Astrocyte of the cerebellum (primary cell): ENCODE measurements at regions not wholly inside any gene's neighbourhood (a gene's known extent, or its start where the extent isn't known, plus 50 kb on each side); places are given as distances from the start of the nearest gene placed in this dataset.

Experiments
- DNase-seq: peaks from one replicate; pipeline ENCODE4 v3.0.0-alpha.2; 2011; ENCODE audit warnings: low read depth
- H3K4me3 ChIP-seq: 2 replicates; pipeline ENCODE4 v1.5.1; 2011; ENCODE audit warnings: mild to moderate bottlenecking, low read depth, low read length, moderate library complexity
- CTCF ChIP-seq: IDR thresholded peaks from 2 replicates; pipeline ENCODE4 v1.5.1; 2012; ENCODE audit warnings: low read length, low read depth, moderate library complexity, mild to moderate bottlenecking; ENCODE audit errors: missing control alignments
- in situ Hi-C: cut with HindIII; loops from 2 replicates; pipeline ENCODE4 v1.10.0; 2017; ENCODE audit warnings: low sequenced_read_pairs

DNA sequence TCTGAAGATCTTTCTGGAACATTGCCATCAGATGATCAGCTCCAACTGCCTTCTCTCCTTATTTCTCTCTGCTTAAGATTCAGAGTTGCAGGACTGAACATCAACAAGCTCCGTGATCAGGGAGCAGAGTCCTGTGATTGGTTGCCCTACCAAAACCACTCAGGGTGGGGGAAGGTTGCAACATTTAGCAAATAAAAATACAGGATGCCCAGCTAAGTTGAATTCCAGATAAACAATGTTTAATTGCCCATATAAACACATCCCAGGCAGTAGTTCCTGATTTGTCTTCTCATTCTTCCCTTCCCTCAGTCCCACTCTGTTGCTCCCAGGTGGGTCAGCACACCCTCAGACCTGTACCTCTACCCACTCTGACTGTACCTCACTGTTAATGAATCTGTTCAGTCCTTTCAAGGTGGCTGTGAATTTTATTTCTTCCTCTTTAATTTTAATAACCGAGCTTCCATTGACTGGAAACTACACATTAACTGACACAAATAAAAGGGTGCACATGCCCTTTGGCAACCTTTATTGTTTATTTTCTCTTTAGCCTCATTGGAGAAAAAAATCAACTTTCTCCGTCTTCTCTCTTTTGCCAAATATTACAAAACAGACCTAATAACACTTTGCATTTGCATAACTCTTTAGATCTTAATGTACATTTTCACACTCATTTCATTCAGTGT is 167.1 kb upstream of the PKDCC start:
- DNase-seq, result no peak
- TF ChIP-seq CTCF, result no peak
- H3K4me3 ChIP-seq, result no peak overlapping the region
- in situ Hi-C loops, result no loop called here

- no peak for TF ChIP-seq CTCF
- no peak overlapping the region for H3K4me3 ChIP-seq
- in situ Hi-C loops, result no loop called here
- DNase-seq, result no peak
These were observed 166.6 kb upstream of the PKDCC start for GRCh38 chr2:41881249-41881648.

- no peak overlapping the region for H3K4me3 ChIP-seq
- in situ Hi-C loops, result no loop called here
- no peak for DNase-seq
- no peak for TF ChIP-seq CTCF
These were observed 163.1 kb upstream of the PKDCC start for GRCh38 chr2:41884718-41885117.

GRCh38 chr2:41886145-41886664 is 161.6 kb upstream of the PKDCC start:
- in situ Hi-C loops, result no loop called here
- no peak for TF ChIP-seq CTCF
- H3K4me3 ChIP-seq, result no peak overlapping the region

GRCh38 chr2:41886757-41887156 is 161.1 kb upstream of the PKDCC start:
- no peak for TF ChIP-seq CTCF
- no peak for DNase-seq
- in situ Hi-C loops, result no loop called here
- H3K4me3 ChIP-seq, result no peak overlapping the region

More at GRCh38 chr2:41886145-41886664, 161.6 kb upstream of the PKDCC start:
- no peak for DNase-seq

DNA sequence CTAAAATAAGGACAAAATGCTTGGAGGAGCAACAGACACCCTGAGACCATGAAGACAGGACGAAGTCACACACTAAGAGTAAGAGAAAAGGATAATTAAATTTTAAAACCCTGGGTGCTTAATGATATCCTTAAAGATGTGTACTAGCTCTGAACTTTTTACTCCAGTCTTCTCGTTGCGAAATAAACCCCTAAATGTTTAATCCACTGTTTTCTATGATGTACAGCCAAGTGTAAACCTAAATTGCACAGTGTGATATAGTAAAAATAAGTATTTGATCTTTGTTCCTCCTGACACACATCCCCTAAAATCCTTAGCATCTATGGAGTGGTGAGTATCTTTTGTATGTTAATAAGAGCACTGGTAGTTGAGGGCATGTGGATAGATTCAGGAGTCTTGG is 157.5 kb upstream of the PKDCC start:
- in situ Hi-C loops, result no loop called here

More for the DNA sequence above, 157.5 kb upstream of the PKDCC start:
- DNase-seq, result no peak
- TF ChIP-seq CTCF, result no peak
- no peak overlapping the region for H3K4me3 ChIP-seq
